GM23338 (cell line): ENCODE measurements at regions not wholly inside any gene's neighbourhood (a gene's known extent, or its start where the extent isn't known, plus 50 kb on each side); places are given as distances from the start of the nearest gene placed in this dataset.

Source experiments
- CREB1 ChIP-seq: fragments of 250-450 bp; sonication (Bioruptor Pico); IDR thresholded peaks from 2 replicates; pipeline ENCODE4 v1.5.0; 2020; ENCODE audit warnings: low read depth, mild to moderate bottlenecking, moderate library complexity
- CTCF ChIP-seq, 2 experiments: fragments of 200-600 bp in 1 of 2; sonication (generic) in 1 of 2; conservative IDR thresholded peaks; 2 replicates each; pipeline versions ENCODE4 v1.5.1 to v1.6.1; 2016 to 2017; ENCODE audit warnings: antibody characterized with exemption in 2 of 2, low read depth in 2 of 2, mild to moderate bottlenecking in 2 of 2, moderate library complexity in 1 of 2
- ETS1 ChIP-seq: IDR thresholded peaks from 2 replicates; pipeline ENCODE4 v1.6.1; 2016; ENCODE audit warnings: antibody characterized with exemption
- EZH2 ChIP-seq: fragments of 200-600 bp; sonication (generic); IDR thresholded peaks from one replicate; pipeline ENCODE4 v1.8.0; 2017; ENCODE audit warnings: antibody characterized with exemption, mild to moderate bottlenecking, low read depth; ENCODE audit not compliant: unreplicated experiment
- EZH2phosphoT487 ChIP-seq: fragments of 200-600 bp; sonication (generic); IDR thresholded peaks from one replicate; pipeline ENCODE4 v1.8.1; 2018; ENCODE audit warnings: antibody characterized with exemption; ENCODE audit not compliant: unreplicated experiment
- JUNB ChIP-seq: IDR thresholded peaks from one replicate; pipeline ENCODE4 v1.6.1; 2016; ENCODE audit warnings: antibody characterized with exemption; ENCODE audit not compliant: unreplicated experiment
- POLR2AphosphoS5 ChIP-seq: IDR thresholded peaks from 2 replicates; pipeline ENCODE4 v1.6.1; 2016; ENCODE audit warnings: antibody characterized with exemption, low read depth
- REST ChIP-seq: IDR thresholded peaks from one replicate; pipeline ENCODE4 v1.6.1; 2018; ENCODE audit warnings: antibody characterized with exemption; ENCODE audit not compliant: unreplicated experiment

- TF ChIP-seq CTCF (conservative IDR thresholded peaks at IDR 0.05; ENCODE audit: low read depth in 2 of 2): no peak
- TF ChIP-seq CREB1 (CRISPR knock-in tag): no peak
- TF ChIP-seq ETS1: no peak
- TF ChIP-seq EZH2phosphoT487: no peak
- no peak for TF ChIP-seq REST
- no peak for TF ChIP-seq EZH2
- no peak for TF ChIP-seq POLR2AphosphoS5
- no peak for TF ChIP-seq JUNB
Observed at GRCh38 chr6:121780325-121781321, 345.2 kb downstream of the GJA1 start.
